ENCODE measurements at regions not wholly inside any gene's neighbourhood (a gene's known extent, or its start where the extent isn't known, plus 50 kb on each side); places are given as distances from the start of the nearest gene placed in this dataset.
"Not testable (repeated sequence)": the region's sequence is repeated elsewhere in the genome, so short reads cannot be mapped to it uniquely, and the experiment has no call there.

DNA sequence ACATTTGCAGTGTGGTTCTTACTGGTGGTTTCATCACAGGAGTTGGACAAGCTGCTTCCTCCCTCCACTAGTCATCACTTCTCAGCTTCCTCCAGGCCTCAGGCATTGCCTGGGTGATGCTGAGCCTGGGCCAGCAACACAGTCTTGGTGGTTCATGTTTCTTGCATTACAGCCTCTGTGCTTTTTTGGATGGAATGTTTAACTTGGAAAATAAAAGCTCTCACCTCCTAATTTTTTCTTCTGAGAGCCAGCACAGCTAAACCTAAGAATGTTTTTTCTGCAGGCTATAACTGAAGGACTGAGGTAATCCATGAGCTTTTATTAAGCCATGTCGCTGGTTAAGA, 66.1 kb upstream of the RHOU start:
- peak; percentile 69 for DNase-seq (ENCODE audit: low spot score)

- DNase-seq (ENCODE audit: low spot score): not testable (repeated sequence)
Observed at GRCh38 chr1:228681076-228681565, 54.2 kb upstream of the RHOU start.

DNA sequence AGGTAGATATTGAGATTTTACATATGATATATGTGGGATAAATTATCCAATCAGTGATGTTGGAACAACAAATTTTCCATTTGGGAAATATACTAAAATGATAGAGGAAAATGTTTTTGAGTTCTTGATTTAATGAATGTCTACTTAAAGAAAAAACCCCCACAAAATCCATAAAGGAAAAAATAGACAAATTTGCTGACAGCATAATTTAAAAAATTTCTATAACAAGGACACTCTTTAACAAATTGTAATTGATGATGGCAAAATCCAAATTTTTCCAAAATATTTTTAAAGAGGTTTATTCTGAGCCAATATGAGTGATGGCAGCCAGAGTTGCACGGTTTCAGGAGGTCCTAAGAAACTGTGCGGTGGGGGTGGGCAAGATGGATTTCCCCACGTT, 51.9 kb upstream of the RHOU start:
- DNase-seq (ENCODE audit: low spot score): no peak

- no peak for DNase-seq (ENCODE audit: low spot score)
Observed at GRCh38 chr1:228684607-228685006, 50.7 kb upstream of the RHOU start.

- no peak for DNase-seq (ENCODE audit: low spot score)
Observed at GRCh38 chr1:228685081-228685660, 50.1 kb upstream of the RHOU start.

Measured in AG08395 (cell line).